GM10248 (cell line): ENCODE measurements at regions not wholly inside any gene's neighbourhood (a gene's known extent, or its start where the extent isn't known, plus 50 kb on each side); places are given as distances from the start of the nearest gene placed in this dataset.

Source experiments
- CTCF ChIA-PET: fragments of 300-600 bp; sonication (Branson Sonifier 250); formaldehyde crosslinking; extraction: SDS; loops from one replicate; lab custom pipeline; 2021; ENCODE audit warnings: antibody characterized with exemption; lab: Yijun Ruan, JAX
- POLR2A ChIA-PET: fragments of 350-650 bp; sonication (Branson Sonifier 250); formaldehyde crosslinking; extraction: SDS; loops from one replicate; lab custom pipeline; 2020; ENCODE audit warnings: antibody characterized with exemption; lab: Yijun Ruan, JAX
- DNase-seq: peaks from one replicate; pipeline ENCODE4 v3.0.0; 2012; ENCODE audit errors: extremely low spot score
- TF ChIP-seq, protein P1 (sequence below): IDR thresholded peaks from 2 replicates; pipeline ENCODE4 v1.5.1; 2012; ENCODE audit warnings: mild to moderate bottlenecking, low read depth; ENCODE audit errors: extremely low read depth, missing control alignments, control extremely low read depth

DNA sequence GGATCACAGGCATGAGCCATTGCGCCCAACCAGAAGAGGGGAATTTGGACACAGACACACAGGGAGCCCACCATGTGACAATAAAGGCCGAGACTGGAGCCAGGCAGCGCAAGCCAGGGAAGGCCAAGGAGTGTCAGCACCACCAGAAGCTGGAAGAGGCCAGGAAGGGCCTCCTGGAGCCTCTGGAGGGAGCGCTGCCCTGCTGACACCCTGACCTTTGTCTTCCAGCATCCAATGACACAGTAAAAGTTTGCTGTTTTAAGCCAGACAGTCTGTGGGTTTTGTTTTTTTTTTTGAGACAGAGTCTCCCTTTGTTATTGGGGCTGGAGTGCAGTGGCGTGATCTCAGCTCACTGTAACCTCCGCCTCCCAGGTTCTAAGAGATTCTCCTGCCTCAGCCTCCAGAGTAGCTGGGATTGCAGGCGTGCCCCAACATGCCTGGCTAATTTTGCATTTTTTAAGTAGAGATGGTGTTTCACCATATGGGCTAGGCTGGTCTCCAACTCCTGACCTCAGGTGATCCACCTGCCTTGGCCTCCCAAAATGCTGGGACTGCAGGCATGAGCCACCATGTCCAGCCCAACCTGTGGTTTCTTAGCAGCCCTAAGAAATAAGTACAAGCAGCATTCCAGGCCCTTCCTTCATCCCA lies 215.8 kb downstream of the CTTN start:
- CTCF ChIA-PET, result no interaction called here
- TF ChIP-seq, protein P1, sequence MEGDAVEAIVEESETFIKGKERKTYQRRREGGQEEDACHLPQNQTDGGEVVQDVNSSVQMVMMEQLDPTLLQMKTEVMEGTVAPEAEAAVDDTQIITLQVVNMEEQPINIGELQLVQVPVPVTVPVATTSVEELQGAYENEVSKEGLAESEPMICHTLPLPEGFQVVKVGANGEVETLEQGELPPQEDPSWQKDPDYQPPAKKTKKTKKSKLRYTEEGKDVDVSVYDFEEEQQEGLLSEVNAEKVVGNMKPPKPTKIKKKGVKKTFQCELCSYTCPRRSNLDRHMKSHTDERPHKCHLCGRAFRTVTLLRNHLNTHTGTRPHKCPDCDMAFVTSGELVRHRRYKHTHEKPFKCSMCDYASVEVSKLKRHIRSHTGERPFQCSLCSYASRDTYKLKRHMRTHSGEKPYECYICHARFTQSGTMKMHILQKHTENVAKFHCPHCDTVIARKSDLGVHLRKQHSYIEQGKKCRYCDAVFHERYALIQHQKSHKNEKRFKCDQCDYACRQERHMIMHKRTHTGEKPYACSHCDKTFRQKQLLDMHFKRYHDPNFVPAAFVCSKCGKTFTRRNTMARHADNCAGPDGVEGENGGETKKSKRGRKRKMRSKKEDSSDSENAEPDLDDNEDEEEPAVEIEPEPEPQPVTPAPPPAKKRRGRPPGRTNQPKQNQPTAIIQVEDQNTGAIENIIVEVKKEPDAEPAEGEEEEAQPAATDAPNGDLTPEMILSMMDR, result no peak
- POLR2A ChIA-PET, result no interaction called here
- DNase-seq, result no peak

DNA sequence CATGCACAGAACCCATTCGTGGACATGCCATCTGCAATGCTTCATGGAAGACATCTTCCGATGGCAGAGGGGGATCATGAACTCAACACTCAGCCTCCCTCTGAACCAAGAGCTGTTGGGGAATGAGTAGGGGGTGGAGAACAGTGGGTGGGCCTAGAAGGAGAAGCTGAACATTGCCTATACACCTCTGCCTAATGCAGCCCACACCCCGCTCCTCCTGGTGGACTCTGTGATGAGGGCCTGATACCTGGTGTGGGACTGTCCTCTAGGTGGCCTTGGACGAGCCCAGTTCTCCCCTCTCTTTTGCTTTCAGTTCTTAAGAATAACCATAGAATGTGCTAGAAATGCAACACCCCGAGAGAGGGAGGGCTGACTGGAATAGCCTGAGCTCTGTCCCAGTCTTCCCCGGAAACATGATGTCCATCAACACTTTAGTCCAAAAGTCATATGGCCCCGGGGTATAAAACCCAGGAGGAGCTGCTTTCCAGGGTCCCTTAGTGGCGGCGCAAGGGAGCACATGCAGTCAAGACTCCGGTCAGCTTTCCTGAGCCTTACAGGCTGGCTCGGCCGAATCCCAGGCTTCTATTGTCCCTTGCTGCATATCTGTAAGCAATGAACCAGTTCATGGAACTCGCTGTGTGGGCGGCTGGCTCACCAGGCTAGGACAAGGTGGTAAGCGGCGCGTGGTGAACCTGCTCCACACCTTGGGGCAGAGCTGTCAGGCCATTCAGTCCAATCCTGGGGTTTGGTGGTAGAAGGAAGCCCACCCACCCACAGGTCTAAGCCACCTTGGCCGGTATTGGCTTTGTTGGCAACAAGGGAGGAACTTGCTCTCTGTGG lies 216.9 kb downstream of the CTTN start:
- TF ChIP-seq, protein P1, result no peak
- DNase-seq, result no peak
- ChIA-PET CTCF (no interaction called here), POLR2A (no interaction called here)

DNA sequence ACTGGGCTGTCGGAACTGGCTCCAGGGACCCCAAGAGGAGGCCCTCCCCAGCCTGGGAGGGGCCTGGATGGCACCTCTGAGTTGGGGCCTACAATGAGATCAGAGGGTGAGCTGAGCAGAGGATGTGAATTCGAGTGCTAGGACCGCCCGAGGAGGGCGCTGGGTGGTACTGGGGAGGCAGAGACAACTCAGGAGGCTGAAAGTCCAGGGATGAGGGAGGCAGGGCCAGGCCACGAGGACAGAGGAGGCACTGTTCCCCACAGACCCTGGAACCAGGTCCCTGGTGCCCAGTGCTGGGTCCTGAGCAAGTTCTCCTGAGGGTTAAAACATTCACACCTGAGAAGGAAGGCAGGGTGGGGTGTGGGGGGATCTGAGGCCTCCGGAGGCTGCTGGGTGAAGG lies 218.0 kb downstream of the CTTN start:
- ChIA-PET CTCF (no interaction called here), POLR2A (no interaction called here)
- DNase-seq, result no peak
- TF ChIP-seq, protein P1, result no peak

DNA sequence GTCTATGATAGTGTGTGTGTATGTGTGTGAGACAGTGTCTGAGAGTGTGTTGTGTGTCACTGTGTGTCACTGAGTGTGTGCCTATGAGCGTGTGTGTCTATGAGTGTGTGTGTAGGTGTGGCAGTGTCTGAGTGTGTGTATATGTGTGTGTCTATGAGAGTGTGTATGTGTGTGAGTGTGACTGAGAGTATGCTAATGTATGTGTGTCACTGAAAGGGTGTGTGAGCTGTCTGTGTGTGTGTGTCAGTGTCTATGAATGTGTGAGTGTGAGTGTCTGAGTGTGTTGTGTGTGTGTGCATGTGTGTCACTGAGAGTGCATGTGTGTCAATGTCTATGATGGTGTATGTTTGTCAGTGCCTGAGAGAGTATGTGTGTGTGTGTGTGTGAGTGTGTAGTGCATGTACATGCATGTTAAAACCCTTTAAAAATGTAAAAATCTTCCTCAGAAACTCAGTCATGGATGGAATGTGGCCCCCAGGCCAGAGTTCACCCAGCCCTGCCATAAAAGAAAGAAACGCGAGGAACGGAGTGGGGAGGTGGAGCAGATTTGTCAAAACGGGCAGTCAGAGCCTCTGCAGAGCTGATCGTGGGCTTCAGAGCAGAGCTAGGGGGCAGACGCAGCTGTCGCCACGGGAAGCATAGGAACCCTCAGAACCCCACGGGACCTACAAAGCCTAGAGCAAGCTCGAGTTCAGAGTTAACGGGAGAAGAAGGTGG lies 218.8 kb downstream of the CTTN start:
- no peak for DNase-seq
- ChIA-PET CTCF (no interaction called here), POLR2A (no interaction called here)
- TF ChIP-seq, protein P1, result no peak

DNA sequence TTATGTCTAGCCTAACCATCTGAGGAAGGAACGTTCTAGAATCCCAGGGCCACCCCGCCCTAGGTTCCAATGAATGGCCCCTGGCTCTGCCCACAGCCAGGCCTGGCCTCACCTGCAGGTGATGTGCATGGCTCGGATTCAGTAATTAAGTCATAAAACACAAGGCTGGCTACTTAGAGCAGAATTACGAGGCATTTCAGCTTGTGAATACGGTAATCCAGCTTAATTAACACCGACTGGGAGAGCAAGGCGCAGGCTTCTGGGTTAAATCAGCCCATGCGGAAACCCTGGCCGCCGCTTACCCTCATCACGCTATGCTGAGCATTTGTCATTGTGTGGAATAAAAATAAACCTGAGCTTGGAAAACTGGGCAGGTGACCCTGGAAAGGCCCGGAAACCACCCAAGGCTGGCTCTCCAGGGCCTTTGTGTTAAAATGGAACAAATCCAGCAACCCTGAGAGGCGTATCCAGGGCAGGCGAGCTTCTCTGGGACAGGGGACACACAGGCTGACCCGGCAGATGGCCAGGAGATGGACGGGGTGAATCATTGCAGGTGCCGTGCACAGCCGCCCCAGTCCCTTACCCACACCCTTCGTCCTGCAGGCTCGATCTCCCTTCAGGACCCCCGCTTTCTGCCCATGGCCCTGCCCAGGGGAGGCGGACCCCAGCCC lies 220.2 kb downstream of the CTTN start:
- ChIA-PET POLR2A (no interaction called here), CTCF (no interaction called here)
- TF ChIP-seq, protein P1, result no peak
- DNase-seq, result no peak

GRCh38 chr11:70619591-70619990 lies 221.3 kb downstream of the CTTN start:
- POLR2A ChIA-PET, result no interaction called here
- CTCF ChIA-PET, result no interaction called here
- no peak for DNase-seq

More at GRCh38 chr11:70619591-70619990, 221.3 kb downstream of the CTTN start:
- TF ChIP-seq, protein P1, result no peak
